K562 (cell line): ENCODE measurements at regions not wholly inside any gene's neighbourhood (a gene's known extent, or its start where the extent isn't known, plus 50 kb on each side); places are given as distances from the start of the nearest gene placed in this dataset.

ENCODE experiments used
- ATAC-seq: fragments of 200-7000 bp; cut with Tn5 transposase; 3 replicates; pipeline ENCODE4 v1.9.1; 2020; ENCODE audit warnings: moderate library complexity
- BruUV-seq: library from RNA; stranded (reverse); fragments of 400-500 nt; replicated peaks from 2 replicates; lab custom pipeline; 2021; lab: Mats Ljungman, UMichigan
- CTCF ChIA-PET: fragments of 300-600 bp; formaldehyde crosslinking; extraction: SDS; loops from one replicate; lab custom pipeline; 2021; ENCODE audit warnings: low intra/inter-chr PET ratio; lab: Yijun Ruan, JAX
- POLR2A ChIA-PET: fragments of 300-600, 350-650 bp; sonication (Branson Sonifier 250); formaldehyde crosslinking; extraction: SDS; loops from one replicate; lab custom pipeline; 2021; ENCODE audit warnings: antibody characterized with exemption, inconsistent platforms; lab: Yijun Ruan, JAX
- DNase-seq, 4 experiments: peaks; one replicate each; pipeline versions ENCODE4 v3.0.0 to v3.0.0-alpha.2; 2011 to 2018; ENCODE audit warnings: low spot score in 3 of 4, mixed read lengths in 3 of 4; ENCODE audit errors: extremely low read depth in 1 of 4
- FAIRE-seq: peaks from 2 replicates; lab custom pipeline; 2011; peaks lifted over from hg19 to GRCh38; lab: Jason Lieb, UNC
- H2AFZ ChIP-seq: 2 replicates; pipeline ENCODE4 v1.6.0; 2011; ENCODE audit warnings: low read depth, low read length, control low read depth, inconsistent platforms
- H3K27ac ChIP-seq: fragments of 200-600 bp; 3 replicates; pipeline ENCODE4 v1.8.0; 2011; ENCODE audit warnings: low read depth, mild to moderate bottlenecking, control low read depth, inconsistent platforms, low read length, moderate library complexity, mixed read lengths; ENCODE audit errors: extremely low read depth
- H3K27me3 ChIP-seq, 2 experiments: fragments of 300-600 bp in 1 of 2; 2 replicates in 1 of 2; 3 replicates in 1 of 2; pipeline versions ENCODE4 v1.6.0 to v1.8.0; 2011; ENCODE audit warnings: inconsistent platforms in 2 of 2, low read length in 2 of 2, mild to moderate bottlenecking in 1 of 2, mixed read lengths in 1 of 2, moderate library complexity in 1 of 2; ENCODE audit not compliant: control insufficient read depth in 2 of 2, insufficient read depth in 2 of 2
- H3K36me3 ChIP-seq: fragments of 300-600 bp; 3 replicates; pipeline ENCODE4 v1.8.0; 2011; ENCODE audit warnings: mild to moderate bottlenecking, low read length, inconsistent platforms; ENCODE audit not compliant: control insufficient read depth, insufficient read depth
- H3K4me1 ChIP-seq, 2 experiments: fragments of 200-600 bp in 1 of 2; replicated peaks in 1 of 2; 2 replicates in 1 of 2; 3 replicates in 1 of 2; pipeline versions ENCODE4 v1.5.1 to v1.8.0; 2011; ENCODE audit warnings: inconsistent platforms in 2 of 2, low read length in 2 of 2, mild to moderate bottlenecking in 1 of 2, mixed read lengths in 1 of 2, moderate library complexity in 1 of 2; ENCODE audit not compliant: control insufficient read depth in 2 of 2, insufficient read depth in 2 of 2
- H3K4me2 ChIP-seq: 2 replicates; pipeline ENCODE4 v1.6.1; 2011; ENCODE audit warnings: low read length, control low read depth, inconsistent platforms, mixed read lengths; ENCODE audit not compliant: insufficient read depth
- H3K4me3 ChIP-seq: fragments of 200-600 bp; sonication (generic), shearing (Covaris generic); 2 replicates; pipeline ENCODE4 v1.5.1; 2016; ENCODE audit warnings: control low read depth, inconsistent platforms
- H3K79me2 ChIP-seq: fragments of 200-600 bp; 3 replicates; pipeline ENCODE4 v1.8.0; 2011; ENCODE audit warnings: low read length, inconsistent platforms; ENCODE audit not compliant: control insufficient read depth, insufficient read depth
- H3K9ac ChIP-seq, 2 experiments: 2 replicates each; pipeline versions ENCODE4 v1.6.0 to v1.6.1; 2011; ENCODE audit warnings: low read depth in 2 of 2, low read length in 2 of 2, control low read depth in 1 of 2, inconsistent platforms in 1 of 2, mild to moderate bottlenecking in 1 of 2, mixed read lengths in 1 of 2; ENCODE audit not compliant: insufficient read depth in 1 of 2
- H3K9me1 ChIP-seq: one replicate; pipeline ENCODE4 v1.6.0; 2011; ENCODE audit warnings: inconsistent platforms, mild to moderate bottlenecking, low read length, moderate library complexity; ENCODE audit not compliant: control insufficient read depth, insufficient read depth
- H3K9me3 ChIP-seq: replicated peaks from 2 replicates; pipeline ENCODE4 v1.5.1; 2011; ENCODE audit warnings: low read depth, low read length, inconsistent platforms; ENCODE audit not compliant: control insufficient read depth, insufficient read depth
- H4K20me1 ChIP-seq: replicated peaks from 2 replicates; pipeline ENCODE4 v1.6.1; 2011; ENCODE audit warnings: low read length, inconsistent platforms, mixed read lengths; ENCODE audit not compliant: control insufficient read depth, insufficient read depth
- FOS ChIP-seq: IDR thresholded peaks from 3 replicates; pipeline ENCODE4 v1.6.1; 2011; ENCODE audit not compliant: insufficient read length; ENCODE audit errors: extremely low read depth
- GABPB1 ChIP-seq: sonication (generic); formaldehyde crosslinking; IDR thresholded peaks from 2 replicates; pipeline ENCODE4 v1.8.0; 2022; ENCODE audit warnings: mild to moderate bottlenecking, missing genetic modification reagents
- MAFF ChIP-seq: IDR thresholded peaks from 2 replicates; pipeline ENCODE4 v1.6.1; 2012; ENCODE audit warnings: low read length, improper control_type of control experiment
- MEIS2 ChIP-seq: fragments of 450-650 bp; IDR thresholded peaks from 2 replicates; pipeline ENCODE4 v1.6.1; 2014; ENCODE audit warnings: mild to moderate bottlenecking; ENCODE audit not compliant: partially characterized antibody
- NFE2 ChIP-seq: IDR thresholded peaks from 2 replicates; pipeline ENCODE4 v1.6.1; 2014; ENCODE audit warnings: antibody characterized with exemption, low read depth
- SETDB1 ChIP-seq: IDR thresholded peaks from one replicate; pipeline ENCODE4 v1.6.1; 2012; ENCODE audit warnings: low read length, control low read depth, inconsistent platforms
- SMAD1 ChIP-seq: fragments of 150-350 bp; IDR thresholded peaks from 2 replicates; pipeline ENCODE4 v1.6.1; 2014; ENCODE audit warnings: low read length, low read depth; ENCODE audit not compliant: partially characterized antibody
- TAF7 ChIP-seq: fragments of 450-650 bp; IDR thresholded peaks from 2 replicates; pipeline ENCODE4 v1.6.1; 2016; ENCODE audit warnings: missing genetic modification characterization, missing compliant biosample characterization
- XRCC4 ChIP-seq: IDR thresholded peaks from one replicate; pipeline ENCODE4 v1.6.1; 2011; ENCODE audit not compliant: insufficient read depth, insufficient read length; ENCODE audit errors: extremely low read depth
- ZC3H4 ChIP-seq: sonication (generic); formaldehyde crosslinking; IDR thresholded peaks from 2 replicates; pipeline ENCODE4 v1.9.0; 2021; ENCODE audit warnings: missing genetic modification reagents, borderline replicate concordance
- ZC3H8 ChIP-seq: fragments of 450-650 bp; IDR thresholded peaks from 2 replicates; pipeline ENCODE4 v1.6.1; 2017
- ZKSCAN3 ChIP-seq: fragments of 250-450 bp; sonication (Bioruptor Pico); IDR thresholded peaks from 2 replicates; pipeline ENCODE4 v1.4.0; 2020
- ZNF561 ChIP-seq: fragments of 450-650 bp; formaldehyde crosslinking; conservative IDR thresholded peaks from 2 replicates; pipeline ENCODE4 v1.4.0; 2020; ENCODE audit warnings: mild to moderate bottlenecking, moderate library complexity
- ZSCAN32 ChIP-seq: fragments of 450-650 bp; formaldehyde crosslinking; IDR thresholded peaks from 2 replicates; pipeline ENCODE4 v1.4.0; 2020; ENCODE audit warnings: mild to moderate bottlenecking, moderate library complexity
- ZZZ3 ChIP-seq: fragments of 450-650 bp; IDR thresholded peaks from 2 replicates; pipeline ENCODE4 v1.6.1; 2016; ENCODE audit warnings: antibody characterized with exemption, mild to moderate bottlenecking, moderate library complexity
- WGBS: fragments of 100-300 bp; shearing (Covaris generic); methylation state at CpG from one replicate; pipeline ENCODE4 v1.1.6; 2016; ENCODE audit warnings: low coverage, mixed read lengths; ENCODE audit not compliant: insufficient coverage; ENCODE audit errors: missing lambda C conversion rate; 5-methylcytosine and 5-hydroxymethylcytosine counted together
- in situ Hi-C: fragments of 300-500 bp; cut with MboI; formaldehyde crosslinking; loops from 4 replicates; pipeline ENCODE4 v1.15.0; 2018; ENCODE audit warnings: inconsistent platforms, mixed read lengths
- intact Hi-C: fragments of 100-400 bp; cut with micrococcal nuclease; formaldehyde crosslinking; loops from 2 replicates; pipeline ENCODE4 v1.14.2; 2022
- TF ChIP-seq, protein P1 (sequence below): sonication (generic); formaldehyde crosslinking; IDR thresholded peaks from 2 replicates; pipeline ENCODE4 v1.8.0; 2023; ENCODE audit warnings: mild to moderate bottlenecking, missing genetic modification reagents
- TF ChIP-seq, protein P2 (sequence below), 2 experiments: fragments of 450-650 bp in 1 of 2; sonication (generic) in 1 of 2; formaldehyde crosslinking; conservative IDR thresholded peaks; 2 replicates each; pipeline versions ENCODE4 v1.4.0 to v1.8.1; 2020 to 2022; ENCODE audit warnings: mild to moderate bottlenecking in 1 of 2, missing genetic modification reagents in 1 of 2
- TF ChIP-seq, protein P3 (sequence below): fragments of 250-450 bp; sonication (Bioruptor Pico); IDR thresholded peaks from 2 replicates; pipeline ENCODE4 v1.5.0; 2020; ENCODE audit warnings: mild to moderate bottlenecking, borderline replicate concordance
- TF ChIP-seq, protein P4 (sequence below): sonication (generic); formaldehyde crosslinking; IDR thresholded peaks from 2 replicates; pipeline ENCODE4 v1.4.0; 2020; ENCODE audit warnings: mild to moderate bottlenecking, missing genetic modification reagents
- TF ChIP-seq, protein P5 (sequence below): fragments of 250-450 bp; sonication (Bioruptor Pico); IDR thresholded peaks from 2 replicates; pipeline ENCODE4 v1.6.1; 2021; ENCODE audit warnings: mild to moderate bottlenecking

DNA sequence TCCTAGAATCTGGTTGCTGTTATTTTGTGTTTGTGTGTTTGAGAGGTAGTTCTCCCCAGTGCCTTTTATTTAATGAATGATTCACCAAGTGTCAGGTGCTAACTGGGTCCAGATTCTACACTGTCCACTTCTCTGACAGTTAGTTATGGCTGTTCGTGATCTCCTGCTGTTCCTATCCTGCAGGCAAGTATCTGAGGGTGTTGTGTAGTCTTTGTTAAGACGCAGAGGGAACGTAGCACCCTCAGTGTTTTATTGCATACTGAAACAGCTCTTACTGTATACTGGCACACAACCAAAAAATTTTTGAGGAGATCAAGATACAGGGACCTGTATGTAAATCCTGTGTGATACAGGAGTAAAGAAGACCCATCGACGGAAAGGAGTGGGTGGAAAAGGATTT lies 1271.3 kb downstream of the ROBO1 start:
- H3K4me1 ChIP-seq: no peaks in the 10 kb centered on the region
- ATAC-seq (no peak), FAIRE-seq (no peak), DNase-seq (no peak)
- BruUV-seq: no TSS peak
- no peak overlapping the region for H2AFZ ChIP-seq
- no peak for TF ChIP-seq SETDB1
- TF ChIP-seq, protein P1, sequence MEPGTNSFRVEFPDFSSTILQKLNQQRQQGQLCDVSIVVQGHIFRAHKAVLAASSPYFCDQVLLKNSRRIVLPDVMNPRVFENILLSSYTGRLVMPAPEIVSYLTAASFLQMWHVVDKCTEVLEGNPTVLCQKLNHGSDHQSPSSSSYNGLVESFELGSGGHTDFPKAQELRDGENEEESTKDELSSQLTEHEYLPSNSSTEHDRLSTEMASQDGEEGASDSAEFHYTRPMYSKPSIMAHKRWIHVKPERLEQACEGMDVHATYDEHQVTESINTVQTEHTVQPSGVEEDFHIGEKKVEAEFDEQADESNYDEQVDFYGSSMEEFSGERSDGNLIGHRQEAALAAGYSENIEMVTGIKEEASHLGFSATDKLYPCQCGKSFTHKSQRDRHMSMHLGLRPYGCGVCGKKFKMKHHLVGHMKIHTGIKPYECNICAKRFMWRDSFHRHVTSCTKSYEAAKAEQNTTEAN: no peak
- no peak for TF ChIP-seq ZC3H8
- TF ChIP-seq MEIS2: no peak
- no peak for TF ChIP-seq MAFF
- no peak for TF ChIP-seq ZSCAN32 (CRISPR knock-in tag)
- TF ChIP-seq GABPB1 (CRISPR knock-in tag): no peak
- no peak for TF ChIP-seq ZNF561 (CRISPR knock-in tag)
- no peak for TF ChIP-seq FOS
- TF ChIP-seq, protein P2, sequence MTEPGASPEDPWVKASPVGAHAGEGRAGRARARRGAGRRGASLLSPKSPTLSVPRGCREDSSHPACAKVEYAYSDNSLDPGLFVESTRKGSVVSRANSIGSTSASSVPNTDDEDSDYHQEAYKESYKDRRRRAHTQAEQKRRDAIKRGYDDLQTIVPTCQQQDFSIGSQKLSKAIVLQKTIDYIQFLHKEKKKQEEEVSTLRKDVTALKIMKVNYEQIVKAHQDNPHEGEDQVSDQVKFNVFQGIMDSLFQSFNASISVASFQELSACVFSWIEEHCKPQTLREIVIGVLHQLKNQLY (CRISPR knock-in tag; conservative IDR thresholded peaks at IDR 0.05): no peak
- TF ChIP-seq, protein P3, sequence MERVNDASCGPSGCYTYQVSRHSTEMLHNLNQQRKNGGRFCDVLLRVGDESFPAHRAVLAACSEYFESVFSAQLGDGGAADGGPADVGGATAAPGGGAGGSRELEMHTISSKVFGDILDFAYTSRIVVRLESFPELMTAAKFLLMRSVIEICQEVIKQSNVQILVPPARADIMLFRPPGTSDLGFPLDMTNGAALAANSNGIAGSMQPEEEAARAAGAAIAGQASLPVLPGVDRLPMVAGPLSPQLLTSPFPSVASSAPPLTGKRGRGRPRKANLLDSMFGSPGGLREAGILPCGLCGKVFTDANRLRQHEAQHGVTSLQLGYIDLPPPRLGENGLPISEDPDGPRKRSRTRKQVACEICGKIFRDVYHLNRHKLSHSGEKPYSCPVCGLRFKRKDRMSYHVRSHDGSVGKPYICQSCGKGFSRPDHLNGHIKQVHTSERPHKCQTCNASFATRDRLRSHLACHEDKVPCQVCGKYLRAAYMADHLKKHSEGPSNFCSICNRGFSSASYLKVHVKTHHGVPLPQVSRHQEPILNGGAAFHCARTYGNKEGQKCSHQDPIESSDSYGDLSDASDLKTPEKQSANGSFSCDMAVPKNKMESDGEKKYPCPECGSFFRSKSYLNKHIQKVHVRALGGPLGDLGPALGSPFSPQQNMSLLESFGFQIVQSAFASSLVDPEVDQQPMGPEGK (CRISPR knock-in tag): no peak
- no peak for TF ChIP-seq SMAD1
- TF ChIP-seq ZKSCAN3 (CRISPR knock-in tag): no peak
- TF ChIP-seq, protein P4, sequence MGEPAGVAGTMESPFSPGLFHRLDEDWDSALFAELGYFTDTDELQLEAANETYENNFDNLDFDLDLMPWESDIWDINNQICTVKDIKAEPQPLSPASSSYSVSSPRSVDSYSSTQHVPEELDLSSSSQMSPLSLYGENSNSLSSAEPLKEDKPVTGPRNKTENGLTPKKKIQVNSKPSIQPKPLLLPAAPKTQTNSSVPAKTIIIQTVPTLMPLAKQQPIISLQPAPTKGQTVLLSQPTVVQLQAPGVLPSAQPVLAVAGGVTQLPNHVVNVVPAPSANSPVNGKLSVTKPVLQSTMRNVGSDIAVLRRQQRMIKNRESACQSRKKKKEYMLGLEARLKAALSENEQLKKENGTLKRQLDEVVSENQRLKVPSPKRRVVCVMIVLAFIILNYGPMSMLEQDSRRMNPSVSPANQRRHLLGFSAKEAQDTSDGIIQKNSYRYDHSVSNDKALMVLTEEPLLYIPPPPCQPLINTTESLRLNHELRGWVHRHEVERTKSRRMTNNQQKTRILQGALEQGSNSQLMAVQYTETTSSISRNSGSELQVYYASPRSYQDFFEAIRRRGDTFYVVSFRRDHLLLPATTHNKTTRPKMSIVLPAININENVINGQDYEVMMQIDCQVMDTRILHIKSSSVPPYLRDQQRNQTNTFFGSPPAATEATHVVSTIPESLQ (CRISPR knock-in tag): no peak
- no peak for TF ChIP-seq ZC3H4 (CRISPR knock-in tag)
- TF ChIP-seq, protein P5, sequence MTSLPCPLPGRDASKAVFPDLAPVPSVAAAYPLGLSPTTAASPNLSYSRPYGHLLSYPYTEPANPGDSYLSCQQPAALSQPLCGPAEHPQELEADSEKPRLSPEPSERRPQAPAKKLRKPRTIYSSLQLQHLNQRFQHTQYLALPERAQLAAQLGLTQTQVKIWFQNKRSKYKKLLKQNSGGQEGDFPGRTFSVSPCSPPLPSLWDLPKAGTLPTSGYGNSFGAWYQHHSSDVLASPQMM (CRISPR knock-in tag): no peak
- TF ChIP-seq NFE2: no peak
- TF ChIP-seq XRCC4: no peak
- TF ChIP-seq ZZZ3: no peak
- no peak for TF ChIP-seq TAF7 (tag)
- H3K9me1 ChIP-seq: no peaks in the 10 kb centered on the region
- CTCF ChIA-PET: no interaction called here
- in situ Hi-C loops: no loop called here
- no peak overlapping the region for H3K9ac ChIP-seq
- no peak overlapping the region for H3K4me2 ChIP-seq
- H3K79me2 ChIP-seq: no peaks in the 10 kb centered on the region
- H4K20me1 ChIP-seq: no peaks in the 10 kb centered on the region
- H3K27me3 ChIP-seq: no peaks in the 10 kb centered on the region
- 0% methylated on average over 5 of the region's 5 CpGs for WGBS
- H3K9me3 ChIP-seq: no peaks in the 10 kb centered on the region
- H3K27ac ChIP-seq: no peak overlapping the region
- intact Hi-C loops: no loop called here
- H3K4me3 ChIP-seq: no peak overlapping the region
- POLR2A ChIA-PET: no interaction called here
- no peaks in the 10 kb centered on the region for H3K36me3 ChIP-seq
